IMR-90 (cell line): ENCODE measurements at regions not wholly inside any gene's neighbourhood (a gene's known extent, or its start where the extent isn't known, plus 50 kb on each side); places are given as distances from the start of the nearest gene placed in this dataset.

ENCODE experiments used
- ATAC-seq: fragments of 200-7000 bp; cut with Tn5 transposase; 2 replicates; pipeline ENCODE4 v1.9.1; 2020; ENCODE audit warnings: low read depth, mild to moderate bottlenecking, moderate library complexity
- BruUV-seq: library from RNA; stranded (reverse); fragments of 400-500 nt; replicated peaks from 2 replicates; lab custom pipeline; 2021; lab: Mats Ljungman, UMichigan
- CTCF ChIA-PET: fragments of 300-600 bp; formaldehyde crosslinking; extraction: SDS; loops from one replicate; lab custom pipeline; 2021; ENCODE audit warnings: antibody characterized with exemption; lab: Yijun Ruan, JAX
- POLR2A ChIA-PET: fragments of 300-600 bp; sonication (Branson Sonifier 250); formaldehyde crosslinking; loops from one replicate; lab custom pipeline; 2022; ENCODE audit warnings: antibody characterized with exemption; ENCODE audit not compliant: unreplicated experiment; lab: Charles Lee
- DNase-seq: peaks from one replicate; pipeline ENCODE4 v3.0.0; 2013
- H2AFZ ChIP-seq: replicated peaks from 2 replicates; pipeline ENCODE3; 2013; ENCODE audit warnings: low read length, mild to moderate bottlenecking; ENCODE audit not compliant: poor library complexity
- H2AK5ac ChIP-seq: 2 replicates; pipeline ENCODE4 v1.6.1; 2013; ENCODE audit warnings: low read depth, low read length, inconsistent platforms
- H2AK9ac ChIP-seq: replicated peaks from 2 replicates; pipeline ENCODE3; 2013; ENCODE audit warnings: mild to moderate bottlenecking, low read depth, low read length, moderate library complexity; ENCODE audit not compliant: poor library complexity
- H2BK120ac ChIP-seq: 2 replicates; pipeline ENCODE4 v1.6.1; 2013; ENCODE audit warnings: low read depth, low read length, inconsistent platforms
- H2BK15ac ChIP-seq: 3 replicates; pipeline ENCODE4 v1.6.1; 2013; ENCODE audit warnings: low read depth, low read length, inconsistent platforms
- H2BK20ac ChIP-seq: 2 replicates; pipeline ENCODE4 v1.6.1; 2013; ENCODE audit warnings: low read depth, mild to moderate bottlenecking, inconsistent platforms, low read length, moderate library complexity
- H2BK5ac ChIP-seq: 2 replicates; pipeline ENCODE4 v1.6.1; 2013; ENCODE audit warnings: mild to moderate bottlenecking, low read depth, low read length, inconsistent platforms; ENCODE audit not compliant: poor library complexity, severe bottlenecking
- H3K14ac ChIP-seq: replicated peaks from 2 replicates; pipeline ENCODE4 v1.6.1; 2013; ENCODE audit warnings: low read depth, low read length, inconsistent platforms
- H3K18ac ChIP-seq: 2 replicates; pipeline ENCODE4 v1.6.1; 2013; ENCODE audit warnings: low read depth, low read length, control low read depth
- H3K23ac ChIP-seq: 2 replicates; pipeline ENCODE4 v1.6.1; 2013; ENCODE audit warnings: low read depth, low read length, inconsistent platforms
- H3K27ac ChIP-seq: 2 replicates; pipeline ENCODE4 v1.5.1; 2013; ENCODE audit warnings: mild to moderate bottlenecking, control low read depth, low read length; ENCODE audit not compliant: insufficient read depth
- H3K27me3 ChIP-seq: 2 replicates; pipeline ENCODE4 v1.6.1; 2013; ENCODE audit warnings: low read length; ENCODE audit not compliant: control insufficient read depth, insufficient read depth
- H3K36me3 ChIP-seq: 2 replicates; pipeline ENCODE4 v1.6.1; 2013; ENCODE audit warnings: low read length, mixed read lengths; ENCODE audit not compliant: control insufficient read depth, insufficient read depth
- H3K4ac ChIP-seq: 2 replicates; pipeline ENCODE4 v1.6.1; 2013; ENCODE audit warnings: low read depth, low read length, inconsistent platforms
- H3K4me1 ChIP-seq: 2 replicates; pipeline ENCODE4 v1.6.1; 2013; ENCODE audit warnings: low read length, mixed read lengths; ENCODE audit not compliant: control insufficient read depth, insufficient read depth
- H3K4me2 ChIP-seq: 2 replicates; pipeline ENCODE4 v1.6.1; 2013; ENCODE audit warnings: low read depth, mild to moderate bottlenecking, control low read depth, low read length, moderate library complexity
- H3K4me3 ChIP-seq: 2 replicates; pipeline ENCODE4 v1.5.1; 2013; ENCODE audit warnings: low read depth, mild to moderate bottlenecking, control low read depth, low read length, moderate library complexity; ENCODE audit not compliant: insufficient read depth
- H3K56ac ChIP-seq: 2 replicates; pipeline ENCODE4 v1.6.1; 2013; ENCODE audit warnings: low read length, inconsistent platforms; ENCODE audit not compliant: insufficient read depth; ENCODE audit errors: extremely low read depth
- H3K79me1 ChIP-seq, 2 experiments: 2 replicates each; pipeline ENCODE4 v1.6.1; 2013; ENCODE audit warnings: low read length in 2 of 2, inconsistent platforms in 1 of 2, low read depth in 1 of 2
- H3K9ac ChIP-seq: 2 replicates; pipeline ENCODE4 v1.6.1; 2013; ENCODE audit warnings: low read depth, low read length, control low read depth
- H3K9me1 ChIP-seq: 2 replicates; pipeline ENCODE4 v1.6.1; 2013; ENCODE audit warnings: low read length, inconsistent platforms; ENCODE audit not compliant: insufficient read depth
- H3K9me3 ChIP-seq: 2 replicates; pipeline ENCODE4 v1.6.1; 2013; ENCODE audit warnings: low read length; ENCODE audit not compliant: control insufficient read depth, insufficient read depth
- H4K20me1 ChIP-seq: 2 replicates; pipeline ENCODE4 v1.6.1; 2013; ENCODE audit warnings: low read length, inconsistent platforms; ENCODE audit not compliant: insufficient read depth
- H4K5ac ChIP-seq: 2 replicates; pipeline ENCODE4 v1.6.1; 2013; ENCODE audit warnings: mild to moderate bottlenecking, low read depth, low read length, control low read depth
- H4K8ac ChIP-seq, 2 experiments: 2 replicates each; pipeline ENCODE4 v1.6.1; 2013; ENCODE audit warnings: low read depth in 2 of 2, low read length in 2 of 2, control low read depth in 1 of 2, inconsistent platforms in 1 of 2
- H4K91ac ChIP-seq: 2 replicates; pipeline ENCODE4 v1.6.1; 2013; ENCODE audit warnings: low read depth, low read length, inconsistent platforms; ENCODE audit not compliant: insufficient read depth
- FOS ChIP-seq: fragments of 150-350 bp; IDR thresholded peaks from 2 replicates; pipeline ENCODE4 v1.6.1; 2016; ENCODE audit warnings: low read depth, low read length
- MAZ ChIP-seq: IDR thresholded peaks from 2 replicates; pipeline ENCODE4 v1.6.1; 2012; ENCODE audit warnings: low read depth, mild to moderate bottlenecking, low read length, improper control_type of control experiment, moderate library complexity, borderline replicate concordance
- MXI1 ChIP-seq: IDR thresholded peaks from 2 replicates; pipeline ENCODE4 v1.6.1; 2012; ENCODE audit warnings: low read depth, mild to moderate bottlenecking, low read length, moderate library complexity, borderline replicate concordance
- NFE2L2 ChIP-seq: fragments of 150-350 bp; IDR thresholded peaks from 2 replicates; pipeline ENCODE4 v1.6.1; 2016; ENCODE audit warnings: low read depth, mild to moderate bottlenecking, low read length
- POLR2A ChIP-seq: IDR thresholded peaks from 2 replicates; pipeline ENCODE4 v1.6.1; 2012; ENCODE audit warnings: mild to moderate bottlenecking, low read depth, low read length
- RAD21 ChIP-seq: IDR thresholded peaks from 2 replicates; pipeline ENCODE4 v1.6.1; 2012; ENCODE audit warnings: low read length, improper control_type of control experiment
- WGBS, 2 experiments: methylation state at CpG; one replicate each; pipeline versions ENCODE4 v1.1.5 to v1.1.7; 2013; ENCODE audit warnings: missing lambda C conversion rate in 2 of 2; ENCODE audit not compliant: insufficient read length in 1 of 2; ENCODE audit errors: extremely low coverage in 2 of 2; 5-methylcytosine and 5-hydroxymethylcytosine counted together
- dilution Hi-C: fragments of 300-500 bp; cut with HindIII; formaldehyde crosslinking; loops from one replicate; pipeline ENCODE4 v1.14.3; 2018; ENCODE audit warnings: low sequenced_read_pairs; ENCODE audit not compliant: unreplicated experiment
- in situ Hi-C: fragments of 300-500 bp; cut with MboI; formaldehyde crosslinking; loops from 3 replicates; pipeline ENCODE4 v1.14.3; 2019; ENCODE audit warnings: low sequenced_read_pairs, inconsistent platforms, mixed read lengths
- intact Hi-C: fragments of 100-400 bp; cut with micrococcal nuclease; formaldehyde crosslinking; loops from 2 replicates; pipeline ENCODE4 v1.10.0; 2022
- TF ChIP-seq, protein P1 (sequence below): fragments of 150-350 bp; IDR thresholded peaks from 2 replicates; pipeline ENCODE4 v1.6.1; 2017; ENCODE audit warnings: mild to moderate bottlenecking, antibody characterized with exemption, low read length, low read depth
- TF ChIP-seq, protein P2 (sequence below): fragments of 150-350 bp; IDR thresholded peaks from 2 replicates; pipeline ENCODE4 v1.6.1; 2016; ENCODE audit warnings: low read depth, mild to moderate bottlenecking, low read length, moderate library complexity, borderline replicate concordance

DNA sequence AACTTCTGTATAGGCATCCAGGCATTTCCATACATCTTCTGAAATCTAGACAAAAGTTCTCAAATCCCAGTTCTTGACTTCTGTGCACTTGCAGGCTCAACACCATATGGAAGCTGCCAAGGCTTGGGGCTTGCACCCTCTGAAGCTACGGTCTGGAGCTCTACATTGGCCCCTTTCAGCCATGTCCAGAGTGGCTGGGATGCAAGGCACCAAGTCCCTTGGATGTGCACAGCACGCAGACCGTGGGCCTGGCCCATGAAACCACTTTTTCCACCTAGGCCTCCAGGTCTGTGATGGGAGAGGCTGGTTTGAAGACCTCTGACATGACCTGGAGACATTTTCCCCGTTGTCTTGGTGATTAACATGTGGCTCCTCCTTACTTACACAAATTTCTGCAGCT is 1645.1 kb downstream of the REEP3 start:
- no peak overlapping the region for H3K4me3 ChIP-seq
- TF ChIP-seq NFE2L2 (no peak), RAD21 (no peak), FOS (no peak), MXI1 (no peak), POLR2A (no peak), MAZ (no peak)
- TF ChIP-seq, protein P1, sequence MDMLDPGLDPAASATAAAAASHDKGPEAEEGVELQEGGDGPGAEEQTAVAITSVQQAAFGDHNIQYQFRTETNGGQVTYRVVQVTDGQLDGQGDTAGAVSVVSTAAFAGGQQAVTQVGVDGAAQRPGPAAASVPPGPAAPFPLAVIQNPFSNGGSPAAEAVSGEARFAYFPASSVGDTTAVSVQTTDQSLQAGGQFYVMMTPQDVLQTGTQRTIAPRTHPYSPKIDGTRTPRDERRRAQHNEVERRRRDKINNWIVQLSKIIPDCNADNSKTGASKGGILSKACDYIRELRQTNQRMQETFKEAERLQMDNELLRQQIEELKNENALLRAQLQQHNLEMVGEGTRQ, result no peak
- TF ChIP-seq, protein P2, sequence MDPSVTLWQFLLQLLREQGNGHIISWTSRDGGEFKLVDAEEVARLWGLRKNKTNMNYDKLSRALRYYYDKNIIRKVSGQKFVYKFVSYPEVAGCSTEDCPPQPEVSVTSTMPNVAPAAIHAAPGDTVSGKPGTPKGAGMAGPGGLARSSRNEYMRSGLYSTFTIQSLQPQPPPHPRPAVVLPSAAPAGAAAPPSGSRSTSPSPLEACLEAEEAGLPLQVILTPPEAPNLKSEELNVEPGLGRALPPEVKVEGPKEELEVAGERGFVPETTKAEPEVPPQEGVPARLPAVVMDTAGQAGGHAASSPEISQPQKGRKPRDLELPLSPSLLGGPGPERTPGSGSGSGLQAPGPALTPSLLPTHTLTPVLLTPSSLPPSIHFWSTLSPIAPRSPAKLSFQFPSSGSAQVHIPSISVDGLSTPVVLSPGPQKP, result no peak
- no peak overlapping the region for H2AK9ac ChIP-seq
- peaks cover 7% of the 10 kb centered on the region; the same call in 1 of the 2 replicates for H3K9me3 ChIP-seq
- H3K79me1 ChIP-seq, result no peaks in the 10 kb centered on the region
- H3K9ac ChIP-seq, result no peak overlapping the region
- no peak overlapping the region for H3K56ac ChIP-seq
- no peak overlapping the region for H3K27ac ChIP-seq
- H3K4ac ChIP-seq, result no peak overlapping the region
- no peak for ATAC-seq
- no peak overlapping the region for H3K23ac ChIP-seq
- H2BK15ac ChIP-seq, result no peak overlapping the region
- intact Hi-C loops (no loop called here), in situ Hi-C loops (no loop called here), dilution Hi-C loops (no loop called here)
- H2AFZ ChIP-seq, result no peak overlapping the region
- no peaks in the 10 kb centered on the region for H3K27me3 ChIP-seq
- H2BK120ac ChIP-seq, result no peak overlapping the region
- no peaks in the 10 kb centered on the region for H4K20me1 ChIP-seq
- no peak overlapping the region for H3K14ac ChIP-seq
- H2BK5ac ChIP-seq, result no peak overlapping the region
- H3K36me3 ChIP-seq, result no peaks in the 10 kb centered on the region
- H2AK5ac ChIP-seq, result no peak overlapping the region
- no peaks in the 10 kb centered on the region for H3K4me1 ChIP-seq
- H3K4me2 ChIP-seq, result no peak overlapping the region
- H3K9me1 ChIP-seq, result no peaks in the 10 kb centered on the region
- 20% methylated on average over 1 of the region's 4 CpGs; no CpG with 5 or more reads in 1 of the 2 experiments for WGBS, 2 experiments
- no peak overlapping the region for H4K8ac ChIP-seq
- H4K91ac ChIP-seq, result no peak overlapping the region
- CTCF ChIA-PET, result no interaction called here
- H2BK20ac ChIP-seq, result no peak overlapping the region
- no peak for DNase-seq
- no peak overlapping the region for H4K5ac ChIP-seq
- POLR2A ChIA-PET, result no interaction called here
- BruUV-seq, result no TSS peak
- no peak overlapping the region for H3K18ac ChIP-seq
